Neuronal stem cell (in vitro differentiated cells): ENCODE measurements at regions not wholly inside any gene's neighbourhood (a gene's known extent, or its start where the extent isn't known, plus 50 kb on each side); places are given as distances from the start of the nearest gene placed in this dataset.

Experiments
- DNase-seq: peaks from one replicate; pipeline ENCODE4 v3.0.0-alpha.2; 2013; ENCODE audit warnings: low spot score
- H2AFZ ChIP-seq: one replicate; pipeline ENCODE4 v1.6.1; 2013; ENCODE audit warnings: mild to moderate bottlenecking, low read length, inconsistent platforms
- H2AK5ac ChIP-seq: 2 replicates; pipeline ENCODE4 v1.6.1; 2013; ENCODE audit warnings: low read depth, mild to moderate bottlenecking, inconsistent platforms, low read length, moderate library complexity, mixed read lengths
- H2BK120ac ChIP-seq: 2 replicates; pipeline ENCODE4 v1.6.1; 2013; ENCODE audit warnings: low read depth, mild to moderate bottlenecking, inconsistent platforms, low read length, moderate library complexity, mixed read lengths
- H2BK12ac ChIP-seq: one replicate; pipeline ENCODE4 v1.6.1; 2013; ENCODE audit warnings: low read length, inconsistent platforms
- H2BK15ac ChIP-seq: 2 replicates; pipeline ENCODE4 v1.6.1; 2013; ENCODE audit warnings: mild to moderate bottlenecking, low read length, inconsistent platforms, mixed read lengths
- H2BK5ac ChIP-seq: one replicate; pipeline ENCODE4 v1.6.1; 2013; ENCODE audit warnings: inconsistent platforms, mild to moderate bottlenecking, low read length, moderate library complexity
- H3K14ac ChIP-seq: one replicate; pipeline ENCODE4 v1.6.1; 2013; ENCODE audit warnings: low read length, inconsistent platforms
- H3K18ac ChIP-seq: 2 replicates; pipeline ENCODE4 v1.6.1; 2013; ENCODE audit warnings: low read length, inconsistent platforms
- H3K23ac ChIP-seq: 2 replicates; pipeline ENCODE4 v1.6.1; 2013; ENCODE audit warnings: low read depth, mild to moderate bottlenecking, mixed read lengths, low read length, inconsistent platforms; ENCODE audit not compliant: poor library complexity
- H3K27ac ChIP-seq: replicated peaks from 3 replicates; pipeline ENCODE4 v1.5.1; 2013; ENCODE audit warnings: low read length, inconsistent platforms
- H3K27me3 ChIP-seq, 3 experiments: 2 replicates each; pipeline ENCODE4 v1.6.1; 2013; ENCODE audit warnings: low read length in 3 of 3, mild to moderate bottlenecking in 2 of 3, inconsistent platforms in 1 of 3, low read depth in 1 of 3, mixed read lengths in 1 of 3, moderate library complexity in 1 of 3; ENCODE audit not compliant: control insufficient read depth in 3 of 3, insufficient read depth in 3 of 3
- H3K36me3 ChIP-seq, 2 donors: replicated peaks in 1 of 2; 2 replicates each; pipeline ENCODE4 v1.6.1; 2013; ENCODE audit warnings: low read length in 2 of 2; ENCODE audit not compliant: control insufficient read depth in 2 of 2, insufficient read depth in 2 of 2
- H3K4ac ChIP-seq: 2 replicates; pipeline ENCODE4 v1.6.1; 2013; ENCODE audit warnings: inconsistent platforms, mild to moderate bottlenecking, low read length, moderate library complexity
- H3K4me1 ChIP-seq, 2 donors: 1 replicate in 1 of 2; 2 replicates in 1 of 2; pipeline ENCODE4 v1.6.1; 2013; ENCODE audit warnings: low read length in 2 of 2, low read depth in 1 of 2; ENCODE audit not compliant: control insufficient read depth in 2 of 2, insufficient read depth in 1 of 2
- H3K4me2 ChIP-seq: one replicate; pipeline ENCODE4 v1.6.1; 2013; ENCODE audit warnings: mild to moderate bottlenecking, low read length, inconsistent platforms; ENCODE audit not compliant: insufficient read depth, poor library complexity, severe bottlenecking
- H3K4me3 ChIP-seq, 2 donors: 2 replicates each; pipeline ENCODE4 v1.5.1; 2013; ENCODE audit warnings: low read length in 2 of 2, mild to moderate bottlenecking in 2 of 2, inconsistent platforms in 1 of 2, moderate library complexity in 1 of 2
- H3K79me1 ChIP-seq: one replicate; pipeline ENCODE4 v1.6.1; 2013; ENCODE audit warnings: low read depth, mild to moderate bottlenecking, inconsistent platforms, low read length, moderate library complexity
- H3K9ac ChIP-seq: one replicate; pipeline ENCODE4 v1.6.1; 2013; ENCODE audit warnings: mild to moderate bottlenecking, low read depth, low read length, inconsistent platforms; ENCODE audit not compliant: poor library complexity
- H3K9me3 ChIP-seq, 2 donors: replicated peaks in 1 of 2; 2 replicates each; pipeline versions ENCODE3 to v1.6.1; 2013; ENCODE audit warnings: low read length in 2 of 2, mild to moderate bottlenecking in 2 of 2, inconsistent platforms in 1 of 2, low read depth in 1 of 2, mixed read lengths in 1 of 2, moderate library complexity in 1 of 2; ENCODE audit not compliant: control insufficient read depth in 2 of 2, insufficient read depth in 1 of 2
- H4K8ac ChIP-seq: one replicate; pipeline ENCODE4 v1.6.1; 2013; ENCODE audit warnings: low read depth, mild to moderate bottlenecking, inconsistent platforms, low read length, moderate library complexity
- H4K91ac ChIP-seq: one replicate; pipeline ENCODE4 v1.6.1; 2013; ENCODE audit warnings: low read length, low read depth, mild to moderate bottlenecking, inconsistent platforms; ENCODE audit not compliant: poor library complexity
- WGBS, 2 donors: extraction: QIAGEN DNeasy Blood & Tissue Kit; methylation state at CpG; one replicate each; pipeline ENCODE4 v1.1.7; 2013; ENCODE audit warnings: missing lambda C conversion rate in 2 of 2, mixed read lengths in 1 of 2; ENCODE audit not compliant: insufficient read length in 2 of 2, insufficient replicate concordance in 1 of 2; ENCODE audit errors: extremely low coverage in 2 of 2; 5-methylcytosine and 5-hydroxymethylcytosine counted together

DNA sequence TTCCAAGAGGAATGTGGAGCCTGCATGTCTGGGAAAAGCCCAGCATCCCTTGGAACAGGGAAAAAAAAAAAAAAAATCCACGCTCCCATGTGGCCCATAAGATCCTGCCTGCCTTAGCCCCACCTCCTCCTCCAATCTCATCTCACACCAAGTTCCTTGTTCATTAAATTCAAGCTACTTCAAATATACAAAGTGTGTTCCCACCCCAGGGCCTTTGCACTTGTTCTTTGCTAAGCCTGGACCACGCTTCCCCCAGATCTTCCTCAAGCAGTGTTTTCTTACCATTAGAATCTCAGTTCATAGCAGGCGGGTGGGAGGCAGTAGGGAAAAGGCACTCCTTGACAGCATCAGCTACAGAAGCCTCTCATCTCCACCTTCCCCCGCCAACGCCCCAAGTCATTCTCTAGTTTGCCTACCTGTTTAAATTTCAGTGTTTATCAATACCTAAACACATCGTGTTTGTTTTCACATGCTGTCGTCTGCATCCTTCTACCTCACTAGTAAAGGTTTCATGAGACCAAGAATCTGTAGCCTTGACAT, 262.8 kb downstream of the FGFR2 start:
- Histone ChIP-seq H3K4me2 (no peak overlapping the region), H4K8ac (no peak overlapping the region), H2BK5ac (no peak overlapping the region), H2BK12ac (no peak overlapping the region), H3K36me3 (no peaks in the 10 kb centered on the region), H3K27ac (no peak overlapping the region), H3K4me3 (no peak overlapping the region), H2BK15ac (no peak overlapping the region), H3K18ac (no peak overlapping the region), H3K79me1 (no peaks in the 10 kb centered on the region), H4K91ac (no peak overlapping the region), H2AFZ (no peak overlapping the region), H3K4me1 (peaks cover 7 to 18% of the 10 kb centered on the region in 2 donors), H3K9ac (no peak overlapping the region), H3K9me3 (no peaks in the 10 kb centered on the region), H3K23ac (no peak overlapping the region), H2AK5ac (no peak overlapping the region), H3K14ac (no peak overlapping the region), H2BK120ac (no peak overlapping the region), H3K27me3 (peaks cover 0 to 50% (median 6%) of the 10 kb centered on the region in 3 experiments), H3K4ac (no peak overlapping the region)
- DNase-seq, result no peak
- WGBS, 2 donors, result no CpG with 5 or more reads among the region's 7 CpGs

GRCh38 chr10:121337427-121337826, 260.8 kb downstream of the FGFR2 start:
- Histone ChIP-seq H3K4me1 (peaks cover 10 to 29% of the 10 kb centered on the region in 2 donors), H2BK12ac (no peak overlapping the region), H2AFZ (no peak overlapping the region), H3K4ac (no peak overlapping the region), H3K14ac (no peak overlapping the region), H3K27ac (no peak overlapping the region), H3K27me3 (peaks cover 0 to 59% (median 6%) of the 10 kb centered on the region in 3 experiments), H3K4me2 (no peak overlapping the region), H4K91ac (no peak overlapping the region), H3K9me3 (no peaks in the 10 kb centered on the region), H2BK5ac (no peak overlapping the region), H2BK120ac (no peak overlapping the region), H4K8ac (no peak overlapping the region), H2AK5ac (no peak overlapping the region), H3K23ac (no peak overlapping the region), H3K36me3 (no peaks in the 10 kb centered on the region), H2BK15ac (no peak overlapping the region), H3K18ac (no peak overlapping the region), H3K4me3 (peak overlapping the region in 1 of 2 donors; percentile 9), H3K79me1 (no peaks in the 10 kb centered on the region), H3K9ac (no peak overlapping the region)
- no CpG with 5 or more reads among the region's 5 CpGs for WGBS, 2 donors
- DNase-seq, result no peak

- no peaks in the 10 kb centered on the region for H3K36me3 ChIP-seq
- no peak overlapping the region for H3K4ac ChIP-seq
- H2BK120ac ChIP-seq, result no peak overlapping the region
- H2BK12ac ChIP-seq, result no peak overlapping the region
- H3K27ac ChIP-seq, result no peak overlapping the region
- no peak overlapping the region for H4K91ac ChIP-seq
- H4K8ac ChIP-seq, result no peak overlapping the region
- no peak overlapping the region for H3K4me2 ChIP-seq
- no peak overlapping the region for H3K23ac ChIP-seq
- no peak overlapping the region for H2AK5ac ChIP-seq
- H2BK5ac ChIP-seq, result no peak overlapping the region
- no CpG with 5 or more reads among the region's 9 CpGs for WGBS, 2 donors
- H3K14ac ChIP-seq, result no peak overlapping the region
- H3K27me3 ChIP-seq, result peaks cover 0 to 59% (median 6%) of the 10 kb centered on the region in 3 experiments
- H2BK15ac ChIP-seq, result no peak overlapping the region
- no peak overlapping the region for H3K4me3 ChIP-seq
- no peaks in the 10 kb centered on the region for H3K9me3 ChIP-seq
- H3K18ac ChIP-seq, result no peak overlapping the region
- DNase-seq, result no peak
- no peaks in the 10 kb centered on the region for H3K79me1 ChIP-seq
- no peak overlapping the region for H3K9ac ChIP-seq
- H3K4me1 ChIP-seq, result peaks cover 10 to 29% of the 10 kb centered on the region in 2 donors
- no peak overlapping the region for H2AFZ ChIP-seq
These were observed 259.9 kb downstream of the FGFR2 start for GRCh38 chr10:121338206-121338980.

DNA sequence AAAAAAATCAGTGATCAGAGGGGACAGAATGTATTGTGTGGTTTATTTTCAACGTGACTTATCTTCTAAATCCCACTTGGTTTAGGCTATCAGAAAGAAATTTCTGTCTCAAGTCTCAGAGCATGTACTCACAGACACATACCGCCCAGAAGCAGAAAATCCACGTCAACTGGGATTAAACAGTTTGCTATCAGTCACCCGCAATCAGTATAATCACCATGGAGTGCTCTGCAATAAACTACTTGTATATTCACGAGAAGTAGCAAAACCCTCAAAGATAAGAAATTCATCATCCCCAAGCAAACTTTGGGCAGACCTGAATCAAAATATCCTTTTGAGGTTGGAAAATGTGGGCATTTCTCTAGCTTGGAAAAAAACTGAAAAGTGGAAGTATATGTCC, 259.1 kb downstream of the FGFR2 start:
- Histone ChIP-seq H3K27ac (no peak overlapping the region), H2BK15ac (no peak overlapping the region), H3K27me3 (peaks cover 0 to 54% (median 4%) of the 10 kb centered on the region in 3 experiments), H3K4me3 (no peak overlapping the region), H3K36me3 (no peaks in the 10 kb centered on the region), H4K91ac (no peak overlapping the region), H3K9me3 (no peaks in the 10 kb centered on the region), H4K8ac (no peak overlapping the region), H2BK120ac (no peak overlapping the region), H2AK5ac (no peak overlapping the region), H3K18ac (no peak overlapping the region), H2BK12ac (no peak overlapping the region), H3K4me1 (peaks cover 10 to 29% of the 10 kb centered on the region in 2 donors), H3K79me1 (no peaks in the 10 kb centered on the region), H3K9ac (no peak overlapping the region), H3K4ac (no peak overlapping the region), H2AFZ (no peak overlapping the region), H3K14ac (no peak overlapping the region), H3K4me2 (no peak overlapping the region), H2BK5ac (no peak overlapping the region), H3K23ac (no peak overlapping the region)
- no CpG with 5 or more reads among the region's 5 CpGs for WGBS, 2 donors
- no peak for DNase-seq
